ENCODE measurements at regions not wholly inside any gene's neighbourhood (a gene's known extent, or its start where the extent isn't known, plus 50 kb on each side); places are given as distances from the start of the nearest gene placed in this dataset.

- TF ChIP-seq POLR2AphosphoS5 (IDR thresholded peaks at IDR 0.05) (no peak), CTCF (IDR thresholded peaks at IDR 0.05) (no peak), POLR2A (IDR thresholded peaks at IDR 0.05) (no peak)
Observed at GRCh38 chr3:36142746-36143145, 237.6 kb upstream of the STAC start.
